Nephron progenitor cell (in vitro differentiated cells): ENCODE measurements at regions not wholly inside any gene's neighbourhood (a gene's known extent, or its start where the extent isn't known, plus 50 kb on each side); places are given as distances from the start of the nearest gene placed in this dataset.

Experiments used
- DNase-seq: peaks from one replicate; pipeline ENCODE4 v3.0.0; 2021
- H3K27ac Mint-ChIP-seq: 2 replicates; pipeline ENCODE4 v1.8.0; 2021; ENCODE audit warnings: mild to moderate bottlenecking, moderate library complexity, mixed read lengths
- H3K27me3 Mint-ChIP-seq: 2 replicates; pipeline ENCODE4 v1.8.0; 2021; ENCODE audit warnings: mild to moderate bottlenecking, low read depth, mixed read lengths; ENCODE audit not compliant: poor library complexity
- H3K36me3 Mint-ChIP-seq: 2 replicates; pipeline ENCODE4 v1.8.0; 2021; ENCODE audit warnings: low read depth, mixed read lengths
- H3K4me1 Mint-ChIP-seq: 2 replicates; pipeline ENCODE4 v1.8.0; 2021; ENCODE audit warnings: mixed read lengths
- H3K4me3 Mint-ChIP-seq: 2 replicates; pipeline ENCODE4 v1.8.0; 2021; ENCODE audit warnings: mild to moderate bottlenecking, moderate library complexity, mixed read lengths
- H3K9me3 Mint-ChIP-seq: 2 replicates; pipeline ENCODE4 v1.8.0; 2021; ENCODE audit warnings: mild to moderate bottlenecking, moderate library complexity, mixed read lengths
- CTCF ChIP-seq: fragments of 200-600 bp; sonication (generic); IDR thresholded peaks from 2 replicates; pipeline ENCODE4 v1.5.0; 2021; ENCODE audit warnings: antibody characterized with exemption

- H3K27me3 Mint-ChIP-seq, result no peaks in the 10 kb centered on the region
- no peaks in the 10 kb centered on the region for H3K36me3 Mint-ChIP-seq
- no peaks in the 10 kb centered on the region for H3K4me1 Mint-ChIP-seq
- H3K27ac Mint-ChIP-seq, result peak overlapping the region; percentile 18
- no peak overlapping the region for H3K4me3 Mint-ChIP-seq
- TF ChIP-seq CTCF, result no peak
- no peak for DNase-seq
- H3K9me3 Mint-ChIP-seq, result peaks cover 28% of the 10 kb centered on the region
Measured at GRCh38 chr17:68731465-68731864, 130.3 kb upstream of the FAM20A start.

DNA sequence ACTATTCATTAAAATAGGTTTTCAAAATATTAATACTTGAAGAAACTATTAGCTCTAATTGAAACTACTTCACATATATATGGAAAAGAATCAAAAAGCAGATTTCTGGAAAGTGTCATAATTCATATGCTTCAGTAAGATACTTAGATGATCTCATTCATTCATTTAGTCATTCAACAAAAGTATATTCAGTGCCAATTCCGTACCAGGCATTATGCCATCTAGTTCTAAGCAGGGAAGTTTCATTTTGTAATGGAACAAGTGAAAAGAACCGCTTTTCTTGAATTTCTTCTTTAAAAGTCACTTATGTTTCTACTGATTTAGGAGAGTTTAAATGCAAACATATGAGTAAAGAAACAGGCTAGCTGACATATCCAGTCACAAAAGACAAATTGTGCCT, 118.3 kb upstream of the FAM20A start:
- DNase-seq, result no peak
- Mint-ChIP-seq H3K9me3 (no peaks in the 10 kb centered on the region), H3K4me3 (no peak overlapping the region), H3K27me3 (peaks cover 12% of the 10 kb centered on the region), H3K27ac (no peak overlapping the region), H3K4me1 (no peaks in the 10 kb centered on the region), H3K36me3 (no peaks in the 10 kb centered on the region)
- no peak for TF ChIP-seq CTCF

DNA sequence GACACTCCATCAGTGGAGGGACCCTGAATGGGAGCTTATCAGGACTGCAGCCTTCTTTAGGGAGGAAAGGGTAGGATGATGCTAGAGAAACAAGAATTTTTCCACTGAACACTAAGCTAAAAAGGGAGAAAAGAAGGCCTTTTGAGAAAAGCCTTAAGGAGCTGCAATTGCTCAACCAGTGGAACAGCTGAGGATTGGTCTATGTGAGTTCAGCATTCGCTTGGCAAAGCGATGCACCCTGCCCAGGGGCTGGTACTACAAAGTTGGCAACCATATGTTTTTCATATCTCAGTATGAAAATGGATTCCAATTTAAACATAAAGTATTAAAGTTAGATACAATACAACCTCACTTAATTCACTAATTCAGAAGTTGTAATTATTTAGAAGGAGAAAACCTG, 117.8 kb upstream of the FAM20A start:
- no peaks in the 10 kb centered on the region for H3K9me3 Mint-ChIP-seq
- no peak overlapping the region for H3K4me3 Mint-ChIP-seq
- DNase-seq, result no peak
- peaks cover 9% of the 10 kb centered on the region for H3K27me3 Mint-ChIP-seq
- H3K36me3 Mint-ChIP-seq, result no peaks in the 10 kb centered on the region
- H3K27ac Mint-ChIP-seq, result no peak overlapping the region
- no peaks in the 10 kb centered on the region for H3K4me1 Mint-ChIP-seq
- TF ChIP-seq CTCF, result no peak

DNA sequence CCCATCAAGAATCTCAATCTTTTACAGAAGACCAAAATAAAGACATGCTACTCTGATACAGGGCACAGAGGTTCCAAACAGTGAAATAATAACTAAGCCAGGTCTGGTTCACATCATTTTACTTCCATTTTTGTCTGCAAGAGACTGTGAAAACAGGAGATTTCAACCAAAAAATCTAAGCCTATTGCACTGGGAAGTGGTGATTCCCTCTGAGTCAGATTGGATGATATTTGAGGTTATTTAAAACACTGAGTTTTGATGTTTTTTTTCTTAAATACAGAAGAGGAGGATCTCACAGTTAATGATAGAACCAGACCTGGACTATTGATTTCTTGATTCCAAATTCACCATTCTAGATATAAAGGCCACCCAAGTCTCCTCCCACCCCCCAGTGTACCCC, 117.3 kb upstream of the FAM20A start:
- H3K36me3 Mint-ChIP-seq, result no peaks in the 10 kb centered on the region
- peaks cover 10% of the 10 kb centered on the region for H3K27me3 Mint-ChIP-seq
- no peaks in the 10 kb centered on the region for H3K9me3 Mint-ChIP-seq
- no peak overlapping the region for H3K4me3 Mint-ChIP-seq
- DNase-seq, result no peak
- H3K27ac Mint-ChIP-seq, result no peak overlapping the region
- no peaks in the 10 kb centered on the region for H3K4me1 Mint-ChIP-seq
- no peak for TF ChIP-seq CTCF

GRCh38 chr17:68714676-68715075, 113.5 kb upstream of the FAM20A start:
- no peak for DNase-seq
- H3K9me3 Mint-ChIP-seq, result no peaks in the 10 kb centered on the region
- peaks cover 10% of the 10 kb centered on the region for H3K27me3 Mint-ChIP-seq
- H3K4me1 Mint-ChIP-seq, result no peaks in the 10 kb centered on the region
- H3K27ac Mint-ChIP-seq, result no peak overlapping the region
- no peak for TF ChIP-seq CTCF
- no peaks in the 10 kb centered on the region for H3K36me3 Mint-ChIP-seq
- H3K4me3 Mint-ChIP-seq, result no peak overlapping the region

- H3K27ac Mint-ChIP-seq, result no peak overlapping the region
- no peaks in the 10 kb centered on the region for H3K4me1 Mint-ChIP-seq
- no peak overlapping the region for H3K4me3 Mint-ChIP-seq
- no peaks in the 10 kb centered on the region for H3K36me3 Mint-ChIP-seq
- peaks cover 10% of the 10 kb centered on the region for H3K27me3 Mint-ChIP-seq
- H3K9me3 Mint-ChIP-seq, result no peaks in the 10 kb centered on the region
- no peak for DNase-seq
- no peak for TF ChIP-seq CTCF
Measured at GRCh38 chr17:68711858-68712257, 110.7 kb upstream of the FAM20A start.
